BLaER1 treated with 17β-estradiol and CSF1 and Interleukin-3, amounts not matched to agents 10 nM and 100 nM (cell line): ENCODE measurements at regions not wholly inside any gene's neighbourhood (a gene's known extent, or its start where the extent isn't known, plus 50 kb on each side); places are given as distances from the start of the nearest gene placed in this dataset.
"Not testable (repeated sequence)": the region's sequence is repeated elsewhere in the genome, so short reads cannot be mapped to it uniquely, and the experiment has no call there.

Source experiments
- H3K27ac ChIP-seq, 11 experiments: shearing (Covaris generic); formaldehyde crosslinking; 2 replicates each; pipeline ENCODE4 v1.8.1; 2022
- H3K27me3 ChIP-seq, 11 experiments: shearing (Covaris generic); formaldehyde crosslinking; 2 replicates each; pipeline ENCODE4 v1.8.1; 2022
- H3K36me3 ChIP-seq, 11 experiments: shearing (Covaris generic); formaldehyde crosslinking; 2 replicates each; pipeline ENCODE4 v1.8.1; 2022
- H3K4me1 ChIP-seq, 10 experiments: shearing (Covaris generic); formaldehyde crosslinking; 2 replicates each; pipeline ENCODE4 v1.8.1; 2022
- H3K4me2 ChIP-seq, 11 experiments: shearing (Covaris generic); formaldehyde crosslinking; 2 replicates each; pipeline ENCODE4 v1.8.1; 2022
- H3K4me3 ChIP-seq, 10 experiments: shearing (Covaris generic); formaldehyde crosslinking; 2 replicates each; pipeline ENCODE4 v1.8.1; 2022
- H3K9ac ChIP-seq, 11 experiments: shearing (Covaris generic); formaldehyde crosslinking; 2 replicates each; pipeline ENCODE4 v1.8.1; 2022
- H3K9me3 ChIP-seq, 11 experiments: shearing (Covaris generic); formaldehyde crosslinking; replicated peaks in 1 of 11; 2 replicates each; pipeline ENCODE4 v1.8.1; 2022
- H4K20me1 ChIP-seq, 11 experiments: shearing (Covaris generic); formaldehyde crosslinking; 2 replicates each; pipeline ENCODE4 v1.8.1; 2022
- Cebpa-rat ChIP-seq, 11 experiments: shearing (Covaris generic); IDR thresholded peaks; 2 replicates each; pipeline ENCODE4 v1.8.1; 2022

DNA sequence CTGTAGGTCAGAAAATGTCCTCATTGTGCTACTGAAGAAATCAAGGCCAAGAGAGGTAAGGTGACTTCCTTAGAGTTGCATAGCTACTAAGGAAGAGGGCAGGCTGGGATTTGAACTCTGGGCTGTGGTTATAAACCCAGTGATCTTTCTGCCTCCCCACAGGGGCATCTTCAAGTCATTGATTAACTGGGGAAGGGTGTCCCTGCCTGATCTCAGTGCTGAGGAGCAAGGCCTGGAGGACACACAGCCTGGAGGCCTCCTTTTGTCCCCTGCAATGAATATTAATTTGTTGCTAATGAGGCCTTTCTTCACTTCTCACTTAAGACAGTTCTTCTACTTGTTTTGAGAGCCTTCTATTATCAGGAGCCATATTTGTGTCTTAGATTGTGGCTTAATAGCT lies 83.8 kb downstream of the KATNIP start:
- H3K27ac ChIP-seq, result no peak overlapping the region
- no peaks in the 10 kb centered on the region; a peak in 1 of 22 replicates for H3K27me3 ChIP-seq
- no peak overlapping the region for H3K9ac ChIP-seq
- peak overlapping the region in 6 of 11 experiments; percentile 40 to 90 (median 74); a peak in 10 of 22 replicates for H3K4me2 ChIP-seq
- no peaks in the 10 kb centered on the region for H3K9me3 ChIP-seq
- H3K4me1 ChIP-seq, result peaks cover 17 to 57% (median 48%) of the 10 kb centered on the region in 10 experiments
- H4K20me1 ChIP-seq, result peaks cover 0 to 38% (median 22%) of the 10 kb centered on the region in 11 experiments; a peak in 15 of 22 replicates
- TF ChIP-seq Cebpa-rat (IDR thresholded peaks at IDR 0.05), result no peak
- no peak overlapping the region for H3K4me3 ChIP-seq
- H3K36me3 ChIP-seq, result peaks cover 0 to 60% (median 11%) of the 10 kb centered on the region in 11 experiments; a peak in 10 of 22 replicates

DNA sequence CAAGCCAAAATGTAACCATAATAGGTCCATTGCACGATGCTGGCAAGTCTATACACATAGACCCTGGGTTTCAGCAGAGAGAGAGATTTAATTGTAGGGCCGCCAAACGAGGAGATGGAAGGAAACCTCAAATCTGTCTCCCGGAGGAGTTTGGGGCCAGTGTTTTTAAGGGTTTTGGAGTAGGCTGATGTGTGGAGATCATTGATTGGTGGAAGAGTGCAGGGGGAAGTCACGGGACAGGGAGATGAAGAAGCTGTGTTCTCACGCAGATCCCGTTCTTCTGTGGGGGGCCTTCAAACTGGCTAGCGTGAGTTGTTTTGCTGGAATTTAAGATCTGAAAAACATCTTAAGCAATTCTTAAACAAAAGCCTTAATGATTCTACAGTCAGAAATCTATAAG lies 84.8 kb downstream of the KATNIP start:
- Histone ChIP-seq H3K4me1 (peaks cover 22 to 47% (median 42%) of the 10 kb centered on the region in 10 experiments), H4K20me1 (peaks cover 0 to 43% (median 27%) of the 10 kb centered on the region in 11 experiments; a peak in 15 of 22 replicates), H3K27me3 (no peaks in the 10 kb centered on the region; a peak in 1 of 22 replicates), H3K9ac (no peak overlapping the region), H3K36me3 (peaks cover 0 to 58% (median 11%) of the 10 kb centered on the region in 11 experiments; a peak in 11 of 22 replicates), H3K9me3 (no peaks in the 10 kb centered on the region), H3K27ac (no peak overlapping the region), H3K4me2 (peak overlapping the region; percentile 23 to 90 (median 66); a peak in 20 of 22 replicates), H3K4me3 (no peak overlapping the region)
- no peak for TF ChIP-seq Cebpa-rat (IDR thresholded peaks at IDR 0.05)

GRCh38 chr16:27636453-27637240 lies 86.7 kb downstream of the KATNIP start:
- TF ChIP-seq Cebpa-rat (IDR thresholded peaks at IDR 0.05), result no peak
- Histone ChIP-seq H3K27ac (no peak overlapping the region), H3K9me3 (peaks cover 0 to 1% (median 0%) of the 10 kb centered on the region in 11 experiments; a peak in 2 of 22 replicates), H3K36me3 (peaks cover 0 to 50% (median 8%) of the 10 kb centered on the region in 11 experiments; a peak in 12 of 22 replicates), H3K4me1 (peaks cover 24 to 47% (median 42%) of the 10 kb centered on the region in 10 experiments), H3K9ac (no peak overlapping the region), H3K4me2 (peak overlapping the region in 10 of 11 experiments; percentile 12 to 90 (median 68); a peak in 20 of 22 replicates), H4K20me1 (peaks cover 0 to 44% (median 27%) of the 10 kb centered on the region in 11 experiments; a peak in 15 of 22 replicates), H3K27me3 (no peaks in the 10 kb centered on the region; a peak in 1 of 22 replicates), H3K4me3 (no peak overlapping the region)

GRCh38 chr16:27638833-27639560 lies 89.1 kb downstream of the KATNIP start:
- no peak overlapping the region for H3K9ac ChIP-seq
- H3K36me3 ChIP-seq, result peaks cover 0 to 33% (median 4%) of the 10 kb centered on the region in 11 experiments; a peak in 9 of 22 replicates
- H3K4me3 ChIP-seq, result no peak overlapping the region
- no peaks in the 10 kb centered on the region; a peak in 1 of 22 replicates for H3K27me3 ChIP-seq
- no peak for TF ChIP-seq Cebpa-rat (IDR thresholded peaks at IDR 0.05)
- peaks cover 24 to 44% (median 41%) of the 10 kb centered on the region in 10 experiments for H3K4me1 ChIP-seq
- no peak overlapping the region for H3K27ac ChIP-seq
- H3K4me2 ChIP-seq, result peak overlapping the region in 2 of 11 experiments; percentile 38 to 42; a peak in 3 of 22 replicates
- peaks cover 0 to 4% (median 0%) of the 10 kb centered on the region in 11 experiments; a peak in 2 of 22 replicates for H3K9me3 ChIP-seq
- peaks cover 0 to 44% (median 27%) of the 10 kb centered on the region in 11 experiments; a peak in 15 of 22 replicates for H4K20me1 ChIP-seq

GRCh38 chr16:27639561-27640276 lies 89.8 kb downstream of the KATNIP start:
- TF ChIP-seq Cebpa-rat (IDR thresholded peaks at IDR 0.05), result no peak
- Histone ChIP-seq H3K9ac (no peak overlapping the region), H3K4me2 (peak overlapping the region in 2 of 11 experiments; percentile 38 to 42; a peak in 4 of 22 replicates)

DNA sequence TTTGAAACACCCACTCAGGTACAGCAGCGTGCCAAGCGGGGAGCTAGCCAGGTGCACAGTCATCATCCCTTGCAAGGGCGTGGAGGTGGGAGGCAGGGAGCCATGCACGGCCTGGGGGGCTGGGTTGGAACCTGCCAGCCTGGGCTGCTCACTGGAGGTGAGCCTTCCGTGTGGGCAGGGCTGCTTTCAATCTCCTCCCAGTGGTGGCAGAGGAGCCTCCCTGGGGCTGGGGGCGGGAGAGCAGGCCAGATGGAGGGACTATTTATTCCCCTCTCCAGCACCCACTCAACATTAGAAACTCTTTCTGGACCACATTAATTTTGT lies 90.3 kb downstream of the KATNIP start:
- no peak for TF ChIP-seq Cebpa-rat (IDR thresholded peaks at IDR 0.05)
- no peak overlapping the region for H3K4me2 ChIP-seq
- H3K9me3 ChIP-seq, result peaks cover 0 to 4% (median 0%) of the 10 kb centered on the region in 11 experiments; a peak in 2 of 22 replicates
- H3K36me3 ChIP-seq, result peaks cover 0 to 40% (median 4%) of the 10 kb centered on the region in 11 experiments; a peak in 9 of 22 replicates
- no peak overlapping the region for H3K4me3 ChIP-seq
- no peak overlapping the region for H3K27ac ChIP-seq
- peaks cover 12 to 32% (median 30%) of the 10 kb centered on the region in 10 experiments; a peak in 19 of 20 replicates for H3K4me1 ChIP-seq
- no peaks in the 10 kb centered on the region; a peak in 1 of 22 replicates for H3K27me3 ChIP-seq
- H3K9ac ChIP-seq, result no peak overlapping the region
- H4K20me1 ChIP-seq, result peaks cover 0 to 44% (median 27%) of the 10 kb centered on the region in 11 experiments; a peak in 15 of 22 replicates

More at GRCh38 chr16:27639561-27640276, 89.8 kb downstream of the KATNIP start:
- H3K4me3 ChIP-seq, result no peak overlapping the region
- peaks cover 0 to 35% (median 4%) of the 10 kb centered on the region in 11 experiments; a peak in 9 of 22 replicates for H3K36me3 ChIP-seq
- H3K27me3 ChIP-seq, result no peaks in the 10 kb centered on the region; a peak in 1 of 22 replicates
- peaks cover 17 to 37% (median 34%) of the 10 kb centered on the region in 10 experiments; a peak in 19 of 20 replicates for H3K4me1 ChIP-seq
- H3K9me3 ChIP-seq, result peaks cover 0 to 4% (median 0%) of the 10 kb centered on the region in 11 experiments; a peak in 2 of 22 replicates
- H4K20me1 ChIP-seq, result peaks cover 0 to 44% (median 27%) of the 10 kb centered on the region in 11 experiments; a peak in 15 of 22 replicates
- no peak overlapping the region for H3K27ac ChIP-seq

- TF ChIP-seq Cebpa-rat (IDR thresholded peaks at IDR 0.05), result no peak
- H3K9ac ChIP-seq, result no peak overlapping the region
- H3K36me3 ChIP-seq, result peaks cover 0 to 45% (median 4%) of the 10 kb centered on the region in 11 experiments; a peak in 9 of 22 replicates
- no peak overlapping the region for H3K4me3 ChIP-seq
- no peak overlapping the region for H3K27ac ChIP-seq
- H3K27me3 ChIP-seq, result no peaks in the 10 kb centered on the region; a peak in 1 of 22 replicates
- H3K4me2 ChIP-seq, result no peak overlapping the region
- H3K9me3 ChIP-seq, result peaks cover 0 to 4% (median 0%) of the 10 kb centered on the region in 11 experiments; a peak in 2 of 22 replicates
- peaks cover 0 to 40% (median 19%) of the 10 kb centered on the region in 11 experiments; a peak in 15 of 22 replicates for H4K20me1 ChIP-seq
- peaks cover 13 to 27% (median 20%) of the 10 kb centered on the region in 10 experiments for H3K4me1 ChIP-seq
Observed at GRCh38 chr16:27641260-27641659, 91.3 kb downstream of the KATNIP start.

- H3K27ac ChIP-seq, H3K27me3 ChIP-seq, H3K4me2 ChIP-seq, H3K4me3 ChIP-seq, H3K9me3 ChIP-seq, H3K9ac ChIP-seq: not testable (repeated sequence)
- Histone ChIP-seq H4K20me1 (peaks cover 0 to 33% (median 13%) of the 10 kb centered on the region in 11 experiments; a peak in 13 of 22 replicates), H3K36me3 (peaks cover 0 to 45% (median 4%) of the 10 kb centered on the region in 11 experiments; a peak in 9 of 22 replicates), H3K4me1 (peaks cover 11 to 27% (median 15%) of the 10 kb centered on the region in 10 experiments)
Observed at GRCh38 chr16:27641734-27642415, 91.9 kb downstream of the KATNIP start.
